HFFc6 (cell line): ENCODE measurements at regions not wholly inside any gene's neighbourhood (a gene's known extent, or its start where the extent isn't known, plus 50 kb on each side); places are given as distances from the start of the nearest gene placed in this dataset.
"Not testable (repeated sequence)": the region's sequence is repeated elsewhere in the genome, so short reads cannot be mapped to it uniquely, and the experiment has no call there.

Experiments used
- DNase-seq: peaks from one replicate; pipeline ENCODE4 v3.0.0-alpha.2; 2018
- H3K27ac Mint-ChIP-seq: 2 replicates; pipeline ENCODE4 v1.8.0; 2020; ENCODE audit warnings: mild to moderate bottlenecking, mixed read lengths
- H3K27me3 Mint-ChIP-seq: 2 replicates; pipeline ENCODE4 v1.8.0; 2021; ENCODE audit warnings: mild to moderate bottlenecking, moderate library complexity, mixed read lengths; ENCODE audit not compliant: insufficient read depth
- H3K36me3 Mint-ChIP-seq: 2 replicates; pipeline ENCODE4 v1.8.0; 2021; ENCODE audit warnings: low read depth, mixed read lengths
- H3K4me1 Mint-ChIP-seq: 2 replicates; pipeline ENCODE4 v1.8.0; 2020; ENCODE audit warnings: low read depth, mixed read lengths
- H3K4me3 Mint-ChIP-seq: 2 replicates; pipeline ENCODE4 v1.8.0; 2020; ENCODE audit warnings: mild to moderate bottlenecking, moderate library complexity, mixed read lengths
- H3K9me3 Mint-ChIP-seq: 2 replicates; pipeline ENCODE4 v1.8.0; 2020; ENCODE audit warnings: mild to moderate bottlenecking, mixed read lengths
- CTCF ChIP-seq: fragments of 200-600 bp; sonication (generic); IDR thresholded peaks from 2 replicates; pipeline ENCODE4 v1.5.0; 2021; ENCODE audit warnings: antibody characterized with exemption, mild to moderate bottlenecking

GRCh38 chr4:177803151-177803550 lies 360.9 kb upstream of the AGA start:
- no peak for TF ChIP-seq CTCF
- Mint-ChIP-seq H3K4me1 (no peaks in the 10 kb centered on the region), H3K4me3 (no peak overlapping the region), H3K27me3 (peaks cover 9% of the 10 kb centered on the region), H3K36me3 (no peaks in the 10 kb centered on the region), H3K27ac (no peak overlapping the region), H3K9me3 (no peaks in the 10 kb centered on the region)
- DNase-seq, result no peak

GRCh38 chr4:177809791-177810190 lies 367.6 kb upstream of the AGA start:
- TF ChIP-seq CTCF, result no peak
- no peak overlapping the region for H3K4me3 Mint-ChIP-seq
- H3K27me3 Mint-ChIP-seq, result peaks cover 23% of the 10 kb centered on the region
- no peaks in the 10 kb centered on the region for H3K36me3 Mint-ChIP-seq
- no peaks in the 10 kb centered on the region for H3K4me1 Mint-ChIP-seq
- H3K27ac Mint-ChIP-seq, result no peak overlapping the region
- H3K9me3 Mint-ChIP-seq, result no peaks in the 10 kb centered on the region
- no peak for DNase-seq

- no peak for TF ChIP-seq CTCF
- Mint-ChIP-seq H3K27ac (no peak overlapping the region), H3K4me1 (no peaks in the 10 kb centered on the region), H3K27me3 (peaks cover 23% of the 10 kb centered on the region), H3K4me3 (no peak overlapping the region), H3K9me3 (no peaks in the 10 kb centered on the region), H3K36me3 (no peaks in the 10 kb centered on the region)
- DNase-seq, result no peak
These were observed 368.0 kb upstream of the AGA start for GRCh38 chr4:177810220-177810619.

GRCh38 chr4:177818392-177818791 lies 376.2 kb upstream of the AGA start:
- H3K4me1 Mint-ChIP-seq, H3K27ac Mint-ChIP-seq, H3K9me3 Mint-ChIP-seq, H3K27me3 Mint-ChIP-seq, H3K4me3 Mint-ChIP-seq, H3K36me3 Mint-ChIP-seq, DNase-seq: not testable (repeated sequence)

- no peak for TF ChIP-seq CTCF
- H3K4me1 Mint-ChIP-seq, result no peaks in the 10 kb centered on the region
- H3K27me3 Mint-ChIP-seq, result peaks cover 5% of the 10 kb centered on the region
- no peak for DNase-seq
- no peaks in the 10 kb centered on the region for H3K36me3 Mint-ChIP-seq
- H3K9me3 Mint-ChIP-seq, result peaks cover 11% of the 10 kb centered on the region; the same call in 1 of the 2 replicates
- no peak overlapping the region for H3K27ac Mint-ChIP-seq
- H3K4me3 Mint-ChIP-seq, result no peak overlapping the region
These were observed 384.7 kb upstream of the AGA start for GRCh38 chr4:177826973-177827372.

GRCh38 chr4:177841258-177841657 lies 399.0 kb upstream of the AGA start:
- no peaks in the 10 kb centered on the region for H3K9me3 Mint-ChIP-seq
- no peak for DNase-seq
- no peaks in the 10 kb centered on the region for H3K36me3 Mint-ChIP-seq
- H3K27ac Mint-ChIP-seq, result no peak overlapping the region
- no peak for TF ChIP-seq CTCF
- no peaks in the 10 kb centered on the region for H3K4me1 Mint-ChIP-seq
- no peaks in the 10 kb centered on the region; the same call in 1 of the 2 replicates for H3K27me3 Mint-ChIP-seq
- no peak overlapping the region for H3K4me3 Mint-ChIP-seq
